ENCODE measurements at regions not wholly inside any gene's neighbourhood (a gene's known extent, or its start where the extent isn't known, plus 50 kb on each side); places are given as distances from the start of the nearest gene placed in this dataset.

- TF ChIP-seq CTCF (IDR thresholded peaks at IDR 0.05; ENCODE audit: low read length) (no peak), EZH2 (optimal IDR thresholded peaks at IDR 0.05; ENCODE audit: low read depth, low read length) (no peak)
Observed at GRCh38 chr2:129164220-129164949, 815.1 kb upstream of the RAB6C start.
